B cell (primary cell): ENCODE measurements at regions not wholly inside any gene's neighbourhood (a gene's known extent, or its start where the extent isn't known, plus 50 kb on each side); places are given as distances from the start of the nearest gene placed in this dataset.

ENCODE experiments used
- CTCF ChIP-seq: fragments of 200-600 bp; IDR thresholded peaks from one replicate; pipeline ENCODE4 v1.8.0; 2022; ENCODE audit warnings: antibody characterized with exemption, mild to moderate bottlenecking
- EZH2 ChIP-seq: IDR thresholded peaks from 2 replicates; pipeline ENCODE4 v1.6.1; 2012; ENCODE audit warnings: borderline replicate concordance, low read depth, mild to moderate bottlenecking, moderate library complexity, low read length; ENCODE audit not compliant: insufficient read depth, poor library complexity, severe bottlenecking

GRCh38 chr2:76599732-76600368 is 889.1 kb upstream of the GCFC2 start:
- TF ChIP-seq CTCF (peak; percentile 15), EZH2 (no peak)
